Liver (tissue), 8 donors: ENCODE measurements at regions not wholly inside any gene's neighbourhood (a gene's known extent, or its start where the extent isn't known, plus 50 kb on each side); places are given as distances from the start of the nearest gene placed in this dataset.
"Not testable (repeated sequence)": the region's sequence is repeated elsewhere in the genome, so short reads cannot be mapped to it uniquely, and the experiment has no call there.

Experiments used
- DNase-seq: peaks from one replicate; pipeline ENCODE4 v3.0.0-alpha.2; 2017; ENCODE audit warnings: low spot score
- H3K27ac ChIP-seq, 2 donors: one replicate each; pipeline ENCODE4 v1.7.0; 2013; ENCODE audit warnings: inconsistent platforms in 2 of 2, low read length in 2 of 2, control low read depth in 1 of 2, low read depth in 1 of 2, mild to moderate bottlenecking in 1 of 2
- H3K27me3 ChIP-seq, 4 donors: one replicate each; pipeline versions ENCODE4 v1.6.1 to v1.7.0; 2013; ENCODE audit warnings: low read length in 3 of 4, inconsistent platforms in 1 of 4, mild to moderate bottlenecking in 1 of 4, moderate library complexity in 1 of 4; ENCODE audit not compliant: control insufficient read depth in 4 of 4, insufficient read depth in 4 of 4
- H3K36me3 ChIP-seq, 4 donors: one replicate each; pipeline versions ENCODE4 v1.6.1 to v1.7.0; 2013; ENCODE audit warnings: low read length in 3 of 4, mild to moderate bottlenecking in 3 of 4, low read depth in 1 of 4, moderate library complexity in 1 of 4; ENCODE audit not compliant: control insufficient read depth in 4 of 4, insufficient read depth in 3 of 4
- H3K4me1 ChIP-seq, 4 donors: one replicate each; pipeline versions ENCODE4 v1.6.1 to v1.7.0; 2013; ENCODE audit warnings: low read length in 3 of 4, mild to moderate bottlenecking in 3 of 4, moderate library complexity in 1 of 4; ENCODE audit not compliant: control insufficient read depth in 4 of 4, insufficient read depth in 4 of 4
- H3K4me3 ChIP-seq, 3 donors: one replicate each; pipeline versions ENCODE4 v1.6.1 to v1.7.0; 2013; ENCODE audit warnings: low read length in 3 of 3, control low read depth in 1 of 3, low read depth in 1 of 3, mild to moderate bottlenecking in 1 of 3
- H3K9ac ChIP-seq, 2 donors: one replicate each; pipeline ENCODE4 v1.7.0; 2013; ENCODE audit warnings: low read length in 2 of 2, mild to moderate bottlenecking in 2 of 2, moderate library complexity in 2 of 2, control low read depth in 1 of 2, low read depth in 1 of 2
- H3K9me3 ChIP-seq, 4 donors: one replicate each; pipeline versions ENCODE4 v1.6.1 to v1.7.0; 2013; ENCODE audit warnings: low read length in 3 of 4; ENCODE audit not compliant: control insufficient read depth in 4 of 4
- CTCF ChIP-seq: fragments of 150-350 bp; IDR thresholded peaks from 2 replicates; pipeline ENCODE4 v1.5.1; 2017; ENCODE audit warnings: improper control_type of control experiment, low read depth, low read length; ENCODE audit not compliant: missing input control
- EGR1 ChIP-seq, 2 donors: IDR thresholded peaks; 2 replicates each; pipeline ENCODE4 v1.6.1; 2016 to 2018; ENCODE audit warnings: antibody characterized with exemption in 2 of 2, low read depth in 2 of 2
- FOXA1 ChIP-seq: IDR thresholded peaks from 2 replicates; pipeline ENCODE4 v1.6.1; 2016; ENCODE audit warnings: antibody characterized with exemption
- FOXA2 ChIP-seq: IDR thresholded peaks from 2 replicates; pipeline ENCODE4 v1.6.1; 2016; ENCODE audit warnings: antibody characterized with exemption
- GABPA ChIP-seq, 2 donors: IDR thresholded peaks in 1 of 2; conservative IDR thresholded peaks in 1 of 2; 2 replicates each; pipeline ENCODE4 v1.6.1; 2016; ENCODE audit warnings: antibody characterized with exemption in 2 of 2, mild to moderate bottlenecking in 1 of 2, moderate library complexity in 1 of 2
- HNF4A ChIP-seq, 2 donors: conservative IDR thresholded peaks; 2 replicates each; pipeline ENCODE4 v1.6.1; 2016; ENCODE audit warnings: antibody characterized with exemption in 2 of 2, mild to moderate bottlenecking in 2 of 2
- HNF4G ChIP-seq: IDR thresholded peaks from 2 replicates; pipeline ENCODE4 v1.6.1; 2016; ENCODE audit warnings: antibody characterized with exemption
- JUND ChIP-seq, 2 donors: IDR thresholded peaks; 2 replicates each; pipeline ENCODE4 v1.6.1; 2016; ENCODE audit warnings: antibody characterized with exemption in 2 of 2
- NR2F2 ChIP-seq: IDR thresholded peaks from 2 replicates; pipeline ENCODE4 v1.6.1; 2016; ENCODE audit warnings: antibody characterized with exemption
- RAD21 ChIP-seq, 2 donors: IDR thresholded peaks; 2 replicates each; pipeline ENCODE4 v1.6.1; 2016; ENCODE audit warnings: antibody characterized with exemption in 2 of 2, mild to moderate bottlenecking in 2 of 2
- REST ChIP-seq: IDR thresholded peaks from 2 replicates; pipeline ENCODE4 v1.6.1; 2016; ENCODE audit warnings: antibody characterized with exemption, mild to moderate bottlenecking
- RXRA ChIP-seq, 2 donors: IDR thresholded peaks; 2 replicates each; pipeline ENCODE4 v1.6.1; 2017 to 2018; ENCODE audit warnings: antibody characterized with exemption in 2 of 2, mild to moderate bottlenecking in 1 of 2
- SP1 ChIP-seq: IDR thresholded peaks from 2 replicates; pipeline ENCODE4 v1.6.1; 2018; ENCODE audit warnings: antibody characterized with exemption, mild to moderate bottlenecking
- TAF1 ChIP-seq: conservative IDR thresholded peaks from 2 replicates; pipeline ENCODE4 v1.6.1; 2016; ENCODE audit warnings: antibody characterized with exemption, mild to moderate bottlenecking
- YY1 ChIP-seq: IDR thresholded peaks from 2 replicates; pipeline ENCODE4 v1.6.1; 2016; ENCODE audit warnings: antibody characterized with exemption, mild to moderate bottlenecking
- ZBTB33 ChIP-seq: IDR thresholded peaks from 2 replicates; pipeline ENCODE4 v1.6.1; 2016; ENCODE audit warnings: antibody characterized with exemption
- WGBS: extraction: QIAGEN DNeasy Blood & Tissue Kit; methylation state at CpG from one replicate; pipeline ENCODE4 v1.1.7; 2013; 5-methylcytosine and 5-hydroxymethylcytosine counted together
- TF ChIP-seq, protein P1 (sequence below): IDR thresholded peaks from 2 replicates; pipeline ENCODE4 v1.6.1; 2016; ENCODE audit warnings: antibody characterized with exemption
- donor health status: healthy.
- donor health status: healthy.
- donor health status: healthy.
- donor health status: healthy.
- donor health status: healthy.

DNA sequence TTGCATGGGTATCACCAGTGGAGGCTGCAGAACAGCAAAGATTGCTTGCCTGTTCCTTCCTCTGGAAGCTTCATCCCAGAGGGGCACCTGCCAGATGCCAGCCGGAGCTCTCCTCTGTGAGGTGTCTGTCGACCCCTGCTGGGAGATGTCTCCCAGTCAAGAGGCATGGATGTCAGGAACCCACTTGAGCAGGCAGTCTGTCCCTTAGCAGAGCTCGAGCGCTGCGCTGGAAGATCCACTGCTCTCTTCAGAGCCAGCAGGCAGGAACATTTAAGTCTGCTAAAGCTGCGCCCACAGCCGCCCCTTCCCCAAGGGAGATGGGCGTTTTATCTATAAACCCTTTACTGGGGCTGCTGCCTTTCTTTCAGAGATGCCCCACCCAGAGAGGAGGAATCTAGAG lies 126.3 kb upstream of the ST6GALNAC5 start:
- not testable (repeated sequence) for H3K4me1 ChIP-seq, H3K27me3 ChIP-seq, H3K9me3 ChIP-seq, H3K36me3 ChIP-seq, H3K9ac ChIP-seq, DNase-seq, H3K4me3 ChIP-seq, H3K27ac ChIP-seq
- TF ChIP-seq RAD21 (IDR thresholded peaks at IDR 0.05): peak; percentile 55 to 65
- TF ChIP-seq CTCF: peak; percentile 9
- 87% methylated on average over 8 of the region's 8 CpGs for WGBS

DNA sequence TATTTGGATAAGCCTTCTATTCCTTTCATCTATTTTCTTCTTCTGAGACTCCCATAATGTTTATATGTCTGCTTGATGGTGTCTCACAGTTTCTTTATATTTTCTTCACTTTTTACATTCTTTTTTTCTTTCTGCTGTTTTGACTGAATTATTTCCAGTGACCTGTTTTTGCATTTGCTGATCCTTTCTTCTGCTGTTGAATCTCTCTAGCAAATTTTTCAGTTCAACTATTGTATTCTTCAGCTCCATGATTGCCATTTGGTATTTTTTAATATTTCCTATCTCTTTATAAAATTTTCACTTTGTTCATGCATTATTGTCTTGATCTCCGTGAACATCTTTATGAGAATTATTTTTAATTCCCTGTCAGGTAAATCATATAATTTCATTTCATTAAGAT lies 122.3 kb upstream of the ST6GALNAC5 start:
- no peak for TF ChIP-seq EGR1 (IDR thresholded peaks at IDR 0.05; ENCODE audit: low read depth in 2 of 2)
- no peak for TF ChIP-seq RAD21 (IDR thresholded peaks at IDR 0.05)
- TF ChIP-seq REST: no peak
- no peak for TF ChIP-seq TAF1
- no peak for TF ChIP-seq NR2F2
- no peak for TF ChIP-seq GABPA (IDR thresholded peaks at IDR 0.05 in 1 of 2, conservative IDR thresholded peaks at IDR 0.05 in 1 of 2)
- TF ChIP-seq YY1: no peak
- TF ChIP-seq, protein P1, sequence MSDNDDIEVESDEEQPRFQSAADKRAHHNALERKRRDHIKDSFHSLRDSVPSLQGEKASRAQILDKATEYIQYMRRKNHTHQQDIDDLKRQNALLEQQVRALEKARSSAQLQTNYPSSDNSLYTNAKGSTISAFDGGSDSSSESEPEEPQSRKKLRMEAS: no peak
- no peak overlapping the region for H3K9ac ChIP-seq
- no peaks in the 10 kb centered on the region for H3K27me3 ChIP-seq
- H3K4me1 ChIP-seq: no peaks in the 10 kb centered on the region
- peaks cover 2 to 3% (median 3%) of the 10 kb centered on the region in 4 donors for H3K9me3 ChIP-seq
- H3K36me3 ChIP-seq: no peaks in the 10 kb centered on the region
- H3K27ac ChIP-seq: no peak overlapping the region
- WGBS: 74% methylated on average over 1 of the region's 1 CpG
- DNase-seq: no peak
- H3K4me3 ChIP-seq: no peak overlapping the region

DNA sequence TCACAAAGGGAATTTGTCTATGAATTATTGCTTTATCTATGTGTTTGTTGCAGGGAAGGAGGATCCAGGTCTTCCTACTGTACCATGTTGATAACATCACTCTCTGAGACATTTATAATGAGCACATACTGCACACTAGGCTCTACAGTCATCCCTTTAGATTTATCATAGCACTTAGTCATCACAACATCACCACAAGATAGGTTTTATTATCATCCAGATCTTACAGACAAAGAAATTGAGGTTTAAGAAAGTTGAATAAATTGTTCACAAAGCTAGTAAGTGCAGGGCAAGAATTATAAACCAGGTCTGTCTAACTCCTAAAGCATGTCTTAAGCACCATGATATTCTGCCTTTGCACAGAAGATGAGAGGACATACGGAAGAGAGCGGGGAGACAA lies 121.1 kb upstream of the ST6GALNAC5 start:
- H3K27me3 ChIP-seq: no peaks in the 10 kb centered on the region
- no peak overlapping the region for H3K4me3 ChIP-seq
- no peak overlapping the region for H3K9ac ChIP-seq
- 85% methylated on average over 2 of the region's 2 CpGs for WGBS
- no peaks in the 10 kb centered on the region for H3K4me1 ChIP-seq
- H3K36me3 ChIP-seq: no peaks in the 10 kb centered on the region
- H3K27ac ChIP-seq: no peak overlapping the region
- peaks cover 2 to 3% (median 3%) of the 10 kb centered on the region in 4 donors for H3K9me3 ChIP-seq
- DNase-seq: no peak
- TF ChIP-seq NR2F2 (no peak), HNF4G (no peak), GABPA (IDR thresholded peaks at IDR 0.05 in 1 of 2, conservative IDR thresholded peaks at IDR 0.05 in 1 of 2) (no peak), FOXA2 (no peak), ZBTB33 (no peak), RAD21 (IDR thresholded peaks at IDR 0.05) (no peak), TAF1 (no peak), SP1 (no peak), RXRA (IDR thresholded peaks at IDR 0.05) (no peak), YY1 (no peak), EGR1 (IDR thresholded peaks at IDR 0.05; ENCODE audit: low read depth in 2 of 2) (no peak), FOXA1 (no peak), HNF4A (conservative IDR thresholded peaks at IDR 0.05) (no peak), REST (no peak), JUND (IDR thresholded peaks at IDR 0.05) (no peak)
- TF ChIP-seq, protein P1: no peak
